DMS53 (cell line): ENCODE measurements at regions not wholly inside any gene's neighbourhood (a gene's known extent, or its start where the extent isn't known, plus 50 kb on each side); places are given as distances from the start of the nearest gene placed in this dataset.

Experiments
- DNase-seq: peaks from one replicate; lab custom pipeline; 2025; lab: John Stamatoyannopoulos, UW

DNA sequence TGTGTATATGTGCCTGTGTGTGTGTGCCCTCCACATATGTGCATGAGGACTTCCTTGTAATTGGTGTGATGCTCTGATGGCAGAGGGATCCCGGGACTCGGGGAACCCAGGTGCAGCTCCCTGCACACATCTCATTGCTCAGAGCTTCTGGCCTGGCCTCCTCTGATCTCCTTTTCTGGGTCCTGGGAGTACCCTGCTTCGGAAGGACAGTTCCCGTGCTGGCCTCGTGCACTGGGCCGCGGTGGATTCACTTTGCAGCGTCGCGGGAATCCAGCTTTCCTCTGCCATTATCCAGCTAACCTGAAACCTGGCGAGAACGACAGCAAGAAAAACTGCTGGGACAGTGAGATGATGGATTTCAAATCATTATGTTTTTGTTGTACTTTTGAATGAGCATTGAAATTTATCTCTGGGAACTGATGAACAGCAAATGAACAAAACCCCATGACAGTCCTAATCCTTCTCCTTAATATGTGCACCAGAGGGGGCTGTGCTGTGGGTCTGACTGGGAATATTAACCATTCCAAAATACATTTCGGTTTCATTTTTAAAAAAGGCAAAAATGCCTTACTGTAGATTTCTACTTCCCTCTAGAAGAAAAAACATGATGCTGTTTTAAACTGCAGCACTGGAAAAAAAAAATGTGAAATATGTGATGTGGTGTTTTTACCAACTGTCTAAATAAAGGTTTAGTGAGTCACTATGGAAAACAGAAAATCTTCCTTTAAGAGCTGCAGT is 78.2 kb downstream of the PTGR3 start:
- DNase-seq = no peak

DNA sequence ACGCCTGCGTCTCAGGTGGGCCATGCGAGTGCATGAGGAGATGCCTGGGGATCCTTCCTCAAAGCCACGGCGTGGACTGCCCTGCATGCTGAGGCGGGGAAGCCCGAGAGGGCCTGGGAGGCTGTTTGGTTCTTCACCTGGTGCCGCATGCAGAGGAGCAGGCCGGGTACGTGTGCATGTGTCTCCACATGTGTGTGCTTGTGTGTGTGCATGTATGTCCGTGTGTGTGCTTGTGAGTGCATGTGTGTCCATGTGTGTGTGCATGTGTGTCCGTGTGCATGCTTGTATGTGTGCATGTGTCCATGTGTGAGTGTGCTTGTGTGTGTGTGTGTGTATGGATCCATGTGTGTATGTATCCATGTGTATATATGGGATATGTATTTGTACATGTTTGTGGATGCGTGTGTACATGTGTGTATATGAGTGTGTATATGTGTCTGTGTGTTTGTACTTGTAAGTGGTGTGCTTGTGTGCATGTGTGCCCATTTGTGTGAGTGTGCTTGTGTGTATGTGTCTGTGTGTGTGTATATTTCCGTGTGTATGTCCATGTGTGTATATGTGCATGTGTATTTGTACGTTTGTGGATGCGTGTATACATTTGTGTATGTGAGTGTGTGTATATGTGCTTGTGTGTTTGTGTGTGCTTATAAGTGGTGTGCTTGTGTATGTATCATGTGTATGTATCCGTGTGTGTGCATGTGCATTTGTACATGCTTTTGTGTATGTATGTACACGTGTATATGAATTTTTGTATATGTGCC is 79.0 kb downstream of the PTGR3 start:
- DNase-seq = no peak

DNA sequence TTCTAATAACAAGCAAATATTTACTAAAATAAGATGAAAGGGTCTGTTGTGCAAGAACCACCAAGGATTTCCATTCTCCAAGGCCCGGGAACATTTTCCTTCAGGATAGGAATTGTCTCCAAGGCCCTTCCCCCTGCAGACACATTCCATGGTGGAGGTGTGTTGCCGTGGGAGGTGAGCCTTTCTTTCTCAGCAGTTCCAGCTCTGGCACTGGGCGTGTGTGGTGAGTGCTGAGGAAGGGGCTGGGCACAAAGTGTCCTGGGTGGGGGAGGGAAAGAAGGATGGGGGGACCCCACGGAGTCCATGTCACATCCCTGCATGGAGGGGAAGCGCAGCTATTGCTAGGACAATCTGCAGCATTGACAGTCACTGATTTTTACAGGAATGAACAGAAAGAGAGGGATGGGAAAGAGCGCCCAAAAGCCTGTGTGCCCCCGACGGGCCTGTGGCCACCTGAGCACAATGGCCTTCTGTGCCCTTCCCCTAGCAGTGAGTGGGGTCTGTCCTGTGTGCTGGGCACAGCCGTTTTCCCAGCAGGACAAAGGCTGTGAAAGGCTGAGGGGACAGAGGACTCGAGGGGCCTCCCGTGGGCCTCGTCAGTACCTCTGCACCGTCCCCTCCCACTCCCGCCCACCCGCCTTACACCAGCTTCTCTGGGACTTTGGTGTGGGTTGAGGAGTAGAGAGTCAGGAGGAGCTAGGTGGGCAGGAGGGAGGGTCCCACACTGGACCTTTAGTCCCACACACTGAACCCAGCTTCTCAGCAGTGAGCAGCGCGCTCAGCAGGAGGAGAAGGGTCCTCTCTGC is 79.8 kb downstream of the PTGR3 start:
- no peak for DNase-seq

DNA sequence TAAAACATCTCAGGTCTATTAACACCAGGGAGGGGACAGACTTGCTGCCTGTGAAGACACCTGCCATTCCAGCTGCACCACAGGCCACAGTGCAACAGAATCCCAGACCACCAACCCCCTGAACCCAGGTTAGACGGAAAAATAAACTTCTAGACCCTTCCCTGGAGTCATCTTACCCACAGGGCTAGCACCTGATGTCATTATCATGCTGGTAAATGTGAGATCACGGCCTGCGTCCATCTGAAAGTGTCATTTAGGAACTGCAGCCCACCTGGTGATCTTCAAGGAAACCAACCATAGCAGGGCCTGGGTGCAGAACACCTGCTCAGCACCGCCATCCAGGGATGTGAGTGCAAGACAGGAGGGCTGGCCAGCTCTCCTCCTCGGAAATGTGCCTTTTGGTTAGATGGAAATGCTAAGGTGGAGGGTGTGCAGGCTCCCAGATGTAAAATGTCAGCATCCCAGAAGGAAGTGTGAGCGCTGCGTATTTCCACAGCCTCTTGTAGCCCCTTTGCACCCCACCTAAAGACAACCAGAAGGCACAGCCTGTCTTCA is 80.8 kb downstream of the PTGR3 start:
- DNase-seq = no peak

DNA sequence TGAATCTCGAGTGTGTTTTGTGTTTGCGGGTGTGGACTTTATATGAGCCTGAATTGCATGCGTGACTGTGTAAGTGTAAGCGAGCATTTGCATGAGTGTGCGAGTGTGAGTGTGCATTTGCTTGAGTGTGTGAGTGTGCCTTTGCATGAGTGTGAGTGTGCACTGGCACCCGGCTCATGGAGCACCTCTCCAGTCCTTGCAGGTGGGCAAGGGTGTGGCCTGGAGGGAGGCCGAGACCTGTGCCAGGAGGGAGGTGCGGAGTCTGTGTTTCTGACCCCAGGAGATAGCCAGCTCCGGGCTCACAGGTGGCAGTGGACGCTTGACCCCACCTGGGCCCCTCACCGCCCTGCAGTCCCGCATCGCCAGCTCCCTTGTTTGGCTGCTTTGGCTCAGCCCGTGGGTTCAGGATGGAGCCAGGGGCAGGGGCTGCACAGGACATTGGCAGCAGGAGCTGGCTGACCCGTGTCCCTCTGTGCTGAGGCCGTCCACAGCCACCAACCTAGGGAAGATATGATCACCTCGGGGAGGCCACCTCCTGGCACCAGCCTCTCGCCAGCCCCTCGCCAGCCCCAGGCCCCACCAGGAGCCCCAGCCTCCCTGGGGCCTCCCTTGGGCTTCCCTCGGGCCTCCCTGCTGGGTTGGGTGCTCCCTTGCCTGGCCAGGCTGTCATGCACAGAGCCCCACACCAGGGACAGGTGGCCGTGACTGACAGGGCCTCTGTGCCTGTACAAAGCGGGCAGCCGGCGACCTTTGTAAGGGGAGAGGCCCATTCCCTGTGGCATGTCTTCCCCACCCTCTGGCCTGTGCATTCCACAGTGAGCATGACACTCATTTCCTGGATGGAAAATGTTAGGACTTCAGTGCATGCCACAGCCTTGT is 81.6 kb downstream of the PTGR3 start:
- DNase-seq = peak; percentile 22

DNA sequence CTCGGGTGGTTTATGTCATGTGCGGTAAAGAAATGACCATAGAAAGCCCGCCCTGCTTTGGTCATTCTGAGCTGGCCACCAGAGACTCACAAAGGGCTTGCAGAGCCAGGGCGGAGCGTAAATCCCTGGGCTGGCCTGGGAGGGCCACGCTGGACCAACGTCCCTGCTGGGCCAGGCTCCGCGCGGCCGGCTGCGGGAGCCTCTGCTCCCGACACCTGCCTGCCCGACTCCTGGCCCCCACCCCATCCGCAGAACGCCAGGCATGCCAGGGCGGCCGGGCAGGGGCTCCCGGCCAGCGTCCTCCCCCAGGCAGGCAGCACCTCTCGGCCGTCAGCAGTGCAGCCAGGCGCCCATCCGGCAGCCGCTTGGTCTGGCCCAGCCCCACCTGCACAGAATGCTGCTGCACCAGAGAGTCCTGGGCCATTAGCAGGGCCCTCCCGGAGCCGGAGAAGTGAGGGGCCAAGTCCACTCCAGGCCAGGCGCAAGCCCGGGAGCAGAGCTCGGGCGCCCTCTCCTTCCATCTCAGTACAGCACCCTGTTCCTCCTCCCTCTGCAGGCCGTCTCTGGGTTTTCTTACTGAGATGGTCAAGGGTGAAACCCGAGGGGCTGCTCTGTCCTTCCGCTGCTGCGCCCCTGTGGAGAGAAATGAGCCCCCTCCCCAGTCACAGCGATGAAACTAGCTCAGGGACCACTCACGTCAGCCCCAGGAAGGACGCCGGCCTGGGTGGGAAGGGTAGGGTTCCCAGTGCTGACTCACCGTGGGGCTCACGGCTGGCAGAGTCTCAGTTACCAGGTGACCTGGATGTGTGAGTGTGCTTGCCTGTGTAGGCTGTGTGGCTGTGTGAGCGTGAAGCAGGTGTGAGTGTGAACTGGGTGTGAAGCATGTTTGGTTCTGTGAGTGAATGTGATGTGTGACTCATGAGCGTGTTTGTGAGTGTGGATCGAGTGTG is 83.3 kb downstream of the PTGR3 start:
- DNase-seq = peak; percentile 91

DNA sequence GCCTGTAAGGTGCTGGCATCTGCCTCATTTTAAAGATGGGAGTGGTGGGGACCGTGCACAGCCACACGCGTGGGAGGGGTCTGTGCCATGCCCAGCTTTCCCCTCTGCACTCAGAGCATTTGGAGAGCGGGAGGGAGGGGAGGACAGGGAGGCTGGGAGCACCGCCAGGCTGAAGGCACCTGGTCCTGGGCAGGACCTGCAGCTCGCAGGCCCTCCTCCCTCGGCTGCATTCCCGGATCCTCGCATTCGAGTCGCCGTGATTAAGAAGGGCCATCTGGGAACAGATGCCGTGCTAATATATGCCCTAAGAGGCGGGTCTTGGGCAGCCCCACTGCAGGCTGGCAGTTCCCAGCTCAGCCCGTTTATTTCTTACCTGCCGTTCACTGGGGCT is 84.0 kb downstream of the PTGR3 start:
- peak; percentile 91 for DNase-seq

DNA sequence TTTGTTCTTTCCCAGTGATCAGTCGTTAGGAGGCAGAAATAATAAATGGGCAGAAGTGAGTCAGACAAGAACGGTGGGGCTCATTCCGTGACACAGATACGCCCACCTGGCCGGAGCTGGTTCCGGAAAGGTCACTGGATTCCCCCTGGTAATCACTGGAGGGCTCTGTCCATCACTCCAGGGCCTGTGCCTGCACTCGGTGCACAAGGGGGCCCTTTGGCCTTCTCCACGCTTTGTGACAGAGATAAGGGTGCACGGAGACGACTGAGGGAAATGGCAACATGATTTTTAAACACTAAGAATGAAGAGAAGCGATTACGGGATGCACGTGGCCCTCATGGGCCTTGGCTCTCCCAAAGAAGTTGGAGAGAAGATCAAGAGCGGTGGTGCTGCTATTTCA is 84.4 kb downstream of the PTGR3 start:
- DNase-seq = no peak

DNA sequence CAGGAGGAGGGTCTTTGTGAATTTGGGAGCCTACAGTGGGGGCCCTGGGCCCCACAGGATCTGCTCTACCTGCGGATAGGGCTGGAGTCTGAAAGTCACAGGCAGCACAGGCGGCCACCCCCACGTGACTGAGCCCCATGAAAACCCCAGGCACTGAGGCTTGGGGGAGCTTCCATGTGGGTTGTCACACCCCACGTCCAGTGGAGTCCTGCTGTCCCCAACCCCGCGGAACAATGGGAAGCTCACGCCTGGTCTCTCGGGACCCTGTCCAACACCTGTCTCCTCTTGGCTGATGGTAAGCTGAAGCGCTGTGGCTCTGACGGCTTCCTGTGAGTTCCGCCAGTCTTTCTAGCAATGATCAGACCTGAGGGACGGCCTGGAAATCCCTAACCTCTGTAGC is 85.8 kb downstream of the PTGR3 start:
- no peak for DNase-seq

DNA sequence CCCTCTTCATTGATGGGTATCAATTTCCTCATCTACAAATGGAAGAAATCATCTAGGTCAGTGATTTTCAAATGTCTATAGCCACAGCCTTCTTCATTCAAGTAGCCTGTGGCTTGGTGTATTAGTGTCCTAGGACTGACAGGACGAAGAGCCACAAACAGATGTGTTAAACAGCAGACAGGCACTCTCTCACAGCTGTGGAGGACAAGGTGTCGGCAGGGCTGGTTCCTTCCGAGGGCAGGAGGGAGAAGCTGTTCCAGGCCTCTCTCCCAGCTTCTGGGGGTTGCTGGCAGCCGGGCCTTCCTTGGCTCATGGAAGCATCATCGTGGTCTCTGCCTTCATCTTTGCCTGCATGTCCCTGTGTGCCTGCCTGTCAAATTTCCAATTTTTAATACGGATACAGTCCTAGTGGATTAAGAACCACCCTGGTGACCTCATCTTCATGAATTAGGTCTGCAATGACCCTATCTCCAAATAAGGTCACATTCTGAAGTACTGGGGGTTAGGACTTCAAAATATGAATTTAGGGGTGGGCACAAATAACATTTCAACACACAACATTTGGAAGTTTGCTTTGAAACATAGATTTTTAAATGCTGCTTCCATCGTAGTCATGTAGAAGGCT is 86.5 kb downstream of the PTGR3 start:
- DNase-seq = no peak

DNA sequence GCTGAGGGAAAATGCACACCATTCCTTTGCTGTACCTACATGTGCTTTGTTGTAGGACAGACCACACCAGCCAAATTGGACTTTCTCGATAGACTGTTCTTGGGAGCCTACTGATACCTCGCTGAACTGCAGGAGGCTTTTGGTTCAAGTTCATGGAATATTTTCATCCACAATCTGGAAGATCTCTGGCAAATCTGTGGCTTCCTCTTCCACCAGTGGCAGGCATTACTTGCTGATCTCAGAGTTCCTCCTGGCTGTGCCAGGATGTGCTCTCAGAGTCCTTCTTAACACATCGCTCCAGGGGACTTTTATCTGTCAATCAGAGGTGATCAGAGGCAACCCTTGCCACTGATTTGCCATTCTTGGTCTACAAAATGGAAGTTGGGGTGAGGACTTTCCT is 87.7 kb downstream of the PTGR3 start:
- no peak for DNase-seq

DNA sequence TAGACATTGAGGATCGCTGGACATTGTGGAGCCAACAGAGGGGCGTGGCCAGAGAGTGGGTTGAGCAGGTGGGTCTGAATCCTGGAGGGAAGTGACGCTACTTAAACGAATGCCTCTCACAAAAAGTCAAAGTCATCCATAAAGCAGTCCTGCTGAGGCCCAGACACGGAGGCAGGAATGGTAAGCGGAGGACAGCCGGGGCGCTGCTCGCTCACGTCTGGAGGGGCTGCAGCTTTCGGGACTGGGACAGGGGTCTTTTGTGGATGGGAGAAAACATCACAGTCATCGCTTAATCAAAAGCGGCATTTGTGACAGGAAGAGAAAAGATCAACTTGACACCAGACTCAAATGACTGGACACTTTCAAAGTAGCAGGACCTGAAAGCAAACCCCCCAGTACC is 88.4 kb downstream of the PTGR3 start:
- no peak for DNase-seq

DNA sequence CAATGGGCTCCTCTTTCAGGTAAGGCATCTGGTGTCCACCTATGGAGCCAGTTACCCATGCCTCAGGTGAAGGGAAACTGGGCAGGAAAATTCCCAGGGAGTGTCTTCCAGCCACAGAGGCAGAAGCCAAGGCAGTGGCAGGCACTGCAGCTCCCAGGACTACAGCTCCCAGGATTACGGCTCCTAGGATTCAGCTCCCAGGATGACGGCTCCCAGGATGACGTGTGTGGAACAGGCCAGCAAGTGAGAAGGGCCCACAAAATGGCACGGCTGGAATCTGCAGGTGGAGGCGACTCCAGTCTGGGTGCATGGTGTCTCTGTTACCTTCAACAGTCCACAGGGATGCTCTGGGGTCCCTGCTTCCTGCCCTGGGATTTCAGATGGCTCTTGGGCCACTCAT is 92.1 kb downstream of the PTGR3 start:
- no peak for DNase-seq

DNA sequence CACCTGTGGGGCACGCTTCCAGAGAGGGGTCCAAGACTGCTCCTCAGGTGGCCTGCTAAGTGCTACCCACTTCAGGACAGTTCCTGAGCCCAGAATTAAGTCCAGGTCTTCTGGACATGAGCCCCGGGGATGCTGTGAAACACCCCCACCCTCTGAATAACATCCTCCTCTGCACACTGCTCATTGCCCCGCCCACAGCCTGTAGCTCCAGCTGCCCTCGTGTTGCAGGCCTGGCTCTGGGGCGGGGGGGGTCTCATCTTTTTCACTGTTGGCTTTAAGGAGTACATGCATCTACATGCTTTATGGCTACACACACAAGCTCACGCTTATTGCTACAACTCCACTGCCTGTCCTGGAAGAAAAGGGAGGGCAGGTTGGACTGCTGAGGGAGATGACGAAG is 92.8 kb downstream of the PTGR3 start:
- DNase-seq = no peak

DNA sequence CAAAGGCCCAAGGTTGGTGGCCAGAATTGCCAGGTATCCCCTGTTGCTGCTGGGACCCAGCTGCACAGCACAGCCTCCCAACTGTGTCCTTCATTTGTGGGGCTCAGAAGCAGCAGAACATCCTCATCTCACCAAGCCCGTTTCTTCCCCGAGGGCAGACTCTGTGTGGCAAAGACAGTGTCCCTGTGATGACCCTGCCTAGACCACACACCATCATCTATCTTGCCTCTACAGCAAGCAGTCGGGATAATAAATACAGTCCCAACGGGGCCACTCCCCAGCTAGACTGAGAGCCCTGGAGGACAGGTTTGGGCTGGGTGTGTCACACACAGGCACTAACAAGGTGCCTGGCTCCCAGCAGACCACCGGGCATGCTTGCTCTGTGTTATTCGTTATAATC is 93.4 kb downstream of the PTGR3 start:
- no peak for DNase-seq
